ENCODE measurements at regions not wholly inside any gene's neighbourhood (a gene's known extent, or its start where the extent isn't known, plus 50 kb on each side); places are given as distances from the start of the nearest gene placed in this dataset.

GRCh38 chr7:136657482-136657921, 210.9 kb upstream of the CHRM2 start:
- no TSS peak for BruUV-seq (replicated peaks)
- H4K20me1 ChIP-seq (replicated peaks; ENCODE audit: control insufficient read depth, extremely low read depth, insufficient read depth, low read length): no peaks in the 10 kb centered on the region
- TF ChIP-seq EZH2 (IDR thresholded peaks at IDR 0.05; ENCODE audit: borderline replicate concordance, low read depth, low read length, severe bottlenecking) (no peak), POLR2A (IDR thresholded peaks at IDR 0.05; ENCODE audit: low read depth, low read length) (no peak), MAX (IDR thresholded peaks at IDR 0.05; ENCODE audit: insufficient read depth, insufficient read length) (no peak), JUN (IDR thresholded peaks at IDR 0.05; ENCODE audit: borderline replicate concordance, insufficient read depth, insufficient read length, low read depth) (no peak), FOS (IDR thresholded peaks at IDR 0.05; ENCODE audit: borderline replicate concordance, insufficient read depth, low read length) (no peak), POLR2AphosphoS5 (IDR thresholded peaks at IDR 0.05; ENCODE audit: insufficient read depth, low read depth, low read length) (no peak), GATA2 (IDR thresholded peaks at IDR 0.05; ENCODE audit: insufficient read depth, insufficient read length, low read depth, low read length) (no peak), MYC (IDR thresholded peaks at IDR 0.05; ENCODE audit: low read depth, low read length) (no peak)
- TF ChIP-seq, protein P1, sequence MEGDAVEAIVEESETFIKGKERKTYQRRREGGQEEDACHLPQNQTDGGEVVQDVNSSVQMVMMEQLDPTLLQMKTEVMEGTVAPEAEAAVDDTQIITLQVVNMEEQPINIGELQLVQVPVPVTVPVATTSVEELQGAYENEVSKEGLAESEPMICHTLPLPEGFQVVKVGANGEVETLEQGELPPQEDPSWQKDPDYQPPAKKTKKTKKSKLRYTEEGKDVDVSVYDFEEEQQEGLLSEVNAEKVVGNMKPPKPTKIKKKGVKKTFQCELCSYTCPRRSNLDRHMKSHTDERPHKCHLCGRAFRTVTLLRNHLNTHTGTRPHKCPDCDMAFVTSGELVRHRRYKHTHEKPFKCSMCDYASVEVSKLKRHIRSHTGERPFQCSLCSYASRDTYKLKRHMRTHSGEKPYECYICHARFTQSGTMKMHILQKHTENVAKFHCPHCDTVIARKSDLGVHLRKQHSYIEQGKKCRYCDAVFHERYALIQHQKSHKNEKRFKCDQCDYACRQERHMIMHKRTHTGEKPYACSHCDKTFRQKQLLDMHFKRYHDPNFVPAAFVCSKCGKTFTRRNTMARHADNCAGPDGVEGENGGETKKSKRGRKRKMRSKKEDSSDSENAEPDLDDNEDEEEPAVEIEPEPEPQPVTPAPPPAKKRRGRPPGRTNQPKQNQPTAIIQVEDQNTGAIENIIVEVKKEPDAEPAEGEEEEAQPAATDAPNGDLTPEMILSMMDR (IDR thresholded peaks at IDR 0.05; ENCODE audit: extremely low read depth in 1 of 2, insufficient read depth in 1 of 2, low read depth in 1 of 2, low read length in 2 of 2): no peak
- ChIA-PET CTCF (no interaction called here), POLR2A (no interaction called here)
- no peaks in the 10 kb centered on the region for H3K36me3 ChIP-seq (ENCODE audit: control insufficient read depth in 2 of 2, extremely low read depth in 1 of 2, insufficient read depth in 2 of 2, low read length in 2 of 2)
- H3K79me2 ChIP-seq (ENCODE audit: control insufficient read depth, insufficient read depth, low read length): no peaks in the 10 kb centered on the region
- no peak overlapping the region for H3K4me2 ChIP-seq (ENCODE audit: insufficient read depth, low read length)
- no peaks in the 10 kb centered on the region for H3K9me3 ChIP-seq (replicated peaks; ENCODE audit: control insufficient read depth, insufficient read depth, low read length)
- DNase-seq (ENCODE audit: low read depth, low spot score): no peak
- intact Hi-C loops (cut with micrococcal nuclease) (no loop called here), dilution Hi-C loops (cut with MboI; ENCODE audit: extremely low pct_ligation_motif_present, low sequenced_read_pairs) (no loop called here)
- no peak overlapping the region for H3K9ac ChIP-seq (replicated peaks; ENCODE audit: extremely low read depth, insufficient read depth, low read length)
- no peaks in the 10 kb centered on the region for H3K4me1 ChIP-seq (ENCODE audit: control insufficient read depth, extremely low read depth, insufficient read depth, low read length)
- no peak overlapping the region for H3K27ac ChIP-seq (ENCODE audit: insufficient read depth, low read depth, low read length)
- H2AFZ ChIP-seq (ENCODE audit: low read depth, low read length): no peak overlapping the region
- no peaks in the 10 kb centered on the region for H3K27me3 ChIP-seq (ENCODE audit: control insufficient read depth in 2 of 2, insufficient read depth in 2 of 2, low read length in 2 of 2)
- no peak overlapping the region for H3K4me3 ChIP-seq (replicated peaks in 1 of 3; ENCODE audit: insufficient read depth in 1 of 3, low read depth in 1 of 3, low read length in 3 of 3)
- no peaks in the 10 kb centered on the region for H3K9me1 ChIP-seq (replicated peaks; ENCODE audit: control insufficient read depth, extremely low read depth, insufficient read depth, low read length)
- FAIRE-seq: no peak

All from endothelial cell of umbilical vein (primary cell).